GM12864 (cell line): ENCODE measurements at regions not wholly inside any gene's neighbourhood (a gene's known extent, or its start where the extent isn't known, plus 50 kb on each side); places are given as distances from the start of the nearest gene placed in this dataset.

Experiments used
- DNase-seq: peaks from one replicate; pipeline ENCODE4 v3.0.0-alpha.2; 2011; ENCODE audit warnings: low read depth
- H3K4me3 ChIP-seq: 2 replicates; pipeline ENCODE4 v1.5.1; 2011; ENCODE audit warnings: mild to moderate bottlenecking, low read depth, low read length, control low read depth
- TF ChIP-seq, protein P1 (sequence below): IDR thresholded peaks from 2 replicates; pipeline ENCODE4 v1.5.1; 2011; ENCODE audit warnings: low read depth, mild to moderate bottlenecking, moderate library complexity, low read length, control low read depth, inconsistent platforms; ENCODE audit errors: missing control alignments

DNA sequence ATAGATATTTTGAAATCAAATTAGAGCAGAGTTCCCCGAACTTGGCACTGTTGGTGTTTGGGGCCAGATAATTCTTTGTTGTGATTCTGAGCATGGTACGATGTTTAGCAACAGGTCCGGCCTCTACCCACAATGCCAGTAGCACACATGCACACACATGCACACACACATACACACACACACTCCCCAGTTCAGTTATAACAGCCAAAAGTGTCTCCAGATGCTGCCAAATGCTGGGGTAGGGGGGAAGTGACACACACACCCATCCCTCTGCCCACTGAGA lies 96.8 kb upstream of the PSMD7 start:
- H3K4me3 ChIP-seq = no peak overlapping the region
- TF ChIP-seq, protein P1, sequence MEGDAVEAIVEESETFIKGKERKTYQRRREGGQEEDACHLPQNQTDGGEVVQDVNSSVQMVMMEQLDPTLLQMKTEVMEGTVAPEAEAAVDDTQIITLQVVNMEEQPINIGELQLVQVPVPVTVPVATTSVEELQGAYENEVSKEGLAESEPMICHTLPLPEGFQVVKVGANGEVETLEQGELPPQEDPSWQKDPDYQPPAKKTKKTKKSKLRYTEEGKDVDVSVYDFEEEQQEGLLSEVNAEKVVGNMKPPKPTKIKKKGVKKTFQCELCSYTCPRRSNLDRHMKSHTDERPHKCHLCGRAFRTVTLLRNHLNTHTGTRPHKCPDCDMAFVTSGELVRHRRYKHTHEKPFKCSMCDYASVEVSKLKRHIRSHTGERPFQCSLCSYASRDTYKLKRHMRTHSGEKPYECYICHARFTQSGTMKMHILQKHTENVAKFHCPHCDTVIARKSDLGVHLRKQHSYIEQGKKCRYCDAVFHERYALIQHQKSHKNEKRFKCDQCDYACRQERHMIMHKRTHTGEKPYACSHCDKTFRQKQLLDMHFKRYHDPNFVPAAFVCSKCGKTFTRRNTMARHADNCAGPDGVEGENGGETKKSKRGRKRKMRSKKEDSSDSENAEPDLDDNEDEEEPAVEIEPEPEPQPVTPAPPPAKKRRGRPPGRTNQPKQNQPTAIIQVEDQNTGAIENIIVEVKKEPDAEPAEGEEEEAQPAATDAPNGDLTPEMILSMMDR = no peak
- DNase-seq = no peak

DNA sequence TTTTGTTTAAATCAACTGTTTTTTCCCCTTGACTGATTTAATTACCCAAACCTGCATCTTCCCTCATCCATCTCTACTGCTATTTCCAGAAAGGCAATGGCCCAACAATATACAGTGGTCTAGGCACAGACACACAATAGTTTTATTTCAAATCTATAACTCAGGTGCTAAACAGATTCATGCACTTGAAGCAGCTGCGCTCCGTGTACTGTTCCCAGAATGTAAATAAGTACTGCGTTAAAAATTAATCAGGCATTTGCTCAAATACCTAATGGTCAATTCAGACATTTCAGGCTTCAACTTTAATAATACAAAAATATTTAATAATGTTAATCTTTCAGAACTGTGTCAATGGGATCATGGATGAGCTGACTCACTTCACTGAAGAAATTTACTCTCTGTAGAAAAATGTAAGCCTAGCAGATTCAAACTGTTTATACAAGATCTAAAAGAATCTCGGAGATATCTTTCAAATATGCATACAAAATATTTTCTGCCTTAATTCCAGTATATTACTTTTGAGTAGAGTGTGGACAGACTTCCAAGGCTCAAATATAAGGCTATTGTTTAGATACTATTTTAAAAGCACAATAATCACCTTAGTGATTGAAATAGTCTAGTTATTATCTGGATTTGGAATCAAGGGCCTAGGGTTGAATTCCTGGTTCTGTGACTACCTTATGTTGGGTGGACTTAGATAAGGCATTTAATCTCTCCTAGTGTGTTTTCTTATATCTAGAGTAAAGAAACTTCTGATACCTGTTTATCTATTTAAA lies 97.4 kb upstream of the PSMD7 start:
- no peak for DNase-seq

DNA sequence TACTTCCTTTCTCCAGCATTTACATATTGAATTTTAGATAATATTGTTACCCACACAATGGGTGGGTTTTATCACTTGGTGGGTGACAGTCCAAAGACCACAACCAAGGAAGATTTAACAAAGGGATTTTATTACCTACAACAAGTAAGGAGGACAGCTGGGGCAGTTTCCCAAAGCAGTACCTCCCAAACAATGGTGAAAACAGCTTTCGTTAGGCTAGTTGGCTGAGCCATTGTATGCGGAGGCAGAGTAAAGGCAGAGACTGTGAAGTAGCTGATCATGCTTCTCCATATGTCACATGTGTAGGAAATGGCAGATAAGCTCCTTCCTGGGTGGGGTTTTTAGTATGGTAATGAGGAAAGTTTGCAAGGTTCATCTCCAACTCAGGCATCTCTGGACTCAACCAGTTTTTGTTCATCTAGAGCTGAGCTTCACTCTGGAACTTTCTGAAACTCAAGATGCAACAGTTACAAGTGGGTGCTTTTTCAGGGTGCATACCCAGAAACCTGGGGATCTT lies 104.3 kb upstream of the PSMD7 start:
- H3K4me3 ChIP-seq = no peak overlapping the region
- TF ChIP-seq, protein P1 = no peak

More for the DNA sequence above, 97.4 kb upstream of the PSMD7 start:
- TF ChIP-seq, protein P1 = no peak
- no peak overlapping the region for H3K4me3 ChIP-seq

DNA sequence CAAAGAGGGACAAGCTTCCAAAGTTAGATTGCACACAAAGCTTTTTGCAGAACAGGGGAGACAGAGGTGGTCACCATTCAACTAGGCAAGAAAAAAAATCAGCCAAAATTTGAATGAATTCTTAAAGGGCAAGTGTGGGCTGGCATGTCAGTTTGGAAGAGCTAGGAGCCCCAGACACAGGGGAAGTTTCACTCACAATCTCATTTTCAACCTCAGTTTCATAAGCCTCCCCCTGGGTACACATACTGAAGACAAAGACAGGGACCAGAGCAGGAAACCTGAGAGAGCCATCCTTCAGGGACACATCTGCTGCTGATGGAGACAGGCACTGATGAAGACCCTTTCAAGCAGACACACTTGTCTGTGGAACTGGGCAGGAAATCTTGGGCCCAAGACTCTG lies 106.3 kb upstream of the PSMD7 start:
- H3K4me3 ChIP-seq = no peak overlapping the region
- no peak for DNase-seq
- TF ChIP-seq, protein P1 = no peak

More for the DNA sequence above, 104.3 kb upstream of the PSMD7 start:
- DNase-seq = no peak

DNA sequence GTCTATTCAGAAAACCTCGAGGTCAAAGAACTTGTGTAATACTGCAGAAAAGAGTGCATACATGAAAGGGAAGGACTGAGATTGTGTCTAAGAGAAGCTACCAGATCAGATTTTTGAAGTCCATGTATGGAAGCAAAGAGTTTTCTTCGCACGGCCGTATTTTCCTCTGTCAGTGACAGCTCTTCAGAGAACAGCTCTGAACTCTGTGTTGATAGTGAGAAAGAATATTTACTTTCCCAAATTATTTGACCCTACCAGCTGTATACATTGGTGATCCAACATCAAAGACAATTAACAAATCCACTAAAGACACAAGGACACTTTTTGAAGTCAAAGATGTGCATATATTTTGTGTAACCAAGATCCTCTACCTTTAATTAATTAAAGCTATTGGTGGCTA lies 107.8 kb upstream of the PSMD7 start:
- DNase-seq = no peak
- no peak overlapping the region for H3K4me3 ChIP-seq
- TF ChIP-seq, protein P1 = no peak

DNA sequence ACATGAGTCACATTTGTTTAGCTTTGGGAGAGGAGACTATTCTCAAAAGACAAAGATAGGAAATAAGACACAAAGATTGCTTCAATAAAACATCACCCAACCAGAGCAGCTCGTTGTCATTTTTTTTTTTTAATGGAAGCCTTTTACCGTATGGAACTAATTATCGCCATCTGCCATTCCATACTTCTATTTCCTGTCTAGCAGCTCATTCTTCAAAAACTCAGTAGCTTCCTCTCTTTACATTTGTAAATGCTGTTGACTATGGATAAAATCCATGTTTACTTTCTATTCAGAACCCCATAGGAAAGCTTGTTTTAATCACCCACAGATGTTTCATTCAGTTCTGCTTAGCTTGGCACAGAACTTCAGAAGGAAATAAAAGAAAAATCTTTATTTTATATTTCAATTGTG lies 110.0 kb upstream of the PSMD7 start:
- H3K4me3 ChIP-seq = no peak overlapping the region
- DNase-seq = no peak
- TF ChIP-seq, protein P1 = no peak

DNA sequence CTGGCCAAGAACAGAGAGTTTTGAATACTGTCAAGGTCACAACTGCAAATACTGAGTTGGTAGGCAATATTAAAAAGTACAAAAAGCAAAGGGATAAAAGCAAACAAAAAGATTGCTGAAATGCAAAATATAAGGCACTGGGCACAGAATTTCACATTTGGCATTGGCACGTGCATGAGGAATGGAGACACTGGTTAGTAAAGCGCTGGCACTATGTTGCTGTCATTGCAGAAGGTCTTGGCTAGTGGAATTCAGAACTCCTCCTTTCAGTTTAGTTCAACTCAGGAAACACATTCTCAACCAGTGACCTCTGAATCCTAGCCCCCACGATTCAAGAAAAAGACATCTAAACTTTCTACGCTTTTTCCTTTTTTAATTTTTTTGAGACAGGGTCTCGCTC lies 111.8 kb upstream of the PSMD7 start:
- no peak for DNase-seq
- TF ChIP-seq, protein P1 = no peak
- H3K4me3 ChIP-seq = no peak overlapping the region
